ENCODE measurements at regions not wholly inside any gene's neighbourhood (a gene's known extent, or its start where the extent isn't known, plus 50 kb on each side); places are given as distances from the start of the nearest gene placed in this dataset.

DNA sequence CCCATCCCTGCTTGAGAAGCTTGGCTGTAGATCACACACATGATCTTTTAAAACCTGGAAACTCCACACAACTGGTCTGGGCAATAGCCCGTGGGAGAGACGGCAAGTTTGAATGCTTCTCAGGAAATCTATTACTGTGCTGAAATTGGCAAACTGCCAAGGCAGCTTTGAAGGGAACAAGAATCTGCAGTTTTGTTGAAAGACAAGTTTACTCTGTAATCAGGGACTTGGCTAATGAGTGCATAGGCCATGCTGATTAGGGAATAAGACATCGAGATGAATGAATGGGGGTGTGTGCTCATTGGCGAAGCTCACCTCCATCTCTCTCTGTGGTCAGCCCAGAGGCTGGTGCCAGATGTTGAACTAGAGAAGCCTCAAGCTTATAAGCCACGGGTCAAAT is 218.8 kb downstream of the HIPK3 start:
- H3K36me3 Mint-ChIP-seq = no peaks in the 10 kb centered on the region
- no peak overlapping the region for H3K27ac Mint-ChIP-seq
- no peak overlapping the region for H3K4me3 Mint-ChIP-seq
- TF ChIP-seq, protein P1, sequence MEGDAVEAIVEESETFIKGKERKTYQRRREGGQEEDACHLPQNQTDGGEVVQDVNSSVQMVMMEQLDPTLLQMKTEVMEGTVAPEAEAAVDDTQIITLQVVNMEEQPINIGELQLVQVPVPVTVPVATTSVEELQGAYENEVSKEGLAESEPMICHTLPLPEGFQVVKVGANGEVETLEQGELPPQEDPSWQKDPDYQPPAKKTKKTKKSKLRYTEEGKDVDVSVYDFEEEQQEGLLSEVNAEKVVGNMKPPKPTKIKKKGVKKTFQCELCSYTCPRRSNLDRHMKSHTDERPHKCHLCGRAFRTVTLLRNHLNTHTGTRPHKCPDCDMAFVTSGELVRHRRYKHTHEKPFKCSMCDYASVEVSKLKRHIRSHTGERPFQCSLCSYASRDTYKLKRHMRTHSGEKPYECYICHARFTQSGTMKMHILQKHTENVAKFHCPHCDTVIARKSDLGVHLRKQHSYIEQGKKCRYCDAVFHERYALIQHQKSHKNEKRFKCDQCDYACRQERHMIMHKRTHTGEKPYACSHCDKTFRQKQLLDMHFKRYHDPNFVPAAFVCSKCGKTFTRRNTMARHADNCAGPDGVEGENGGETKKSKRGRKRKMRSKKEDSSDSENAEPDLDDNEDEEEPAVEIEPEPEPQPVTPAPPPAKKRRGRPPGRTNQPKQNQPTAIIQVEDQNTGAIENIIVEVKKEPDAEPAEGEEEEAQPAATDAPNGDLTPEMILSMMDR (conservative IDR thresholded peaks at IDR 0.05) = no peak
- no peaks in the 10 kb centered on the region for H3K4me1 Mint-ChIP-seq (ENCODE audit: unreplicated experiment)
- peaks cover 34% of the 10 kb centered on the region for H3K27me3 Mint-ChIP-seq
- H3K9me3 Mint-ChIP-seq = no peaks in the 10 kb centered on the region
- DNase-seq (ENCODE audit: extremely low spot score, unreplicated experiment) = no peak

DNA sequence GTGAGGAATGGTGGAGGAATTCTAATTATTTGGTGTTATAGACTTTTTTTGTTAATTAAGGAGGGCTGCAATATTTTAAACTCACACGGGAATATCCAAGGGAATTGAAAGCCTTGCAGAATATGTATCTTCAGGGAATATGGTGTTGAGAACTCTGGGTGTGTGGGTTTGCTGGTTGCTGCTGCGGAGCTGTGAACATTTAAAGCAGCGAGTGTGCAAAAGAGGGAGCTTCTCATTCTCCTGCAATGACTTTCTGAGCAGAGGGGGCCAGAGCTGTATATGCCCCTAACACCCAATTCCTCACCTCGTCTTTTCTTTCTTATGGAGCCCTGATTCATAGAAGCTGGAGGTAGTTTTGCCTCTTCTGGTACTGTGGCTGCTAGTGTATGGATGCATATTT is 217.7 kb downstream of the HIPK3 start:
- H3K4me1 Mint-ChIP-seq (ENCODE audit: unreplicated experiment) = no peaks in the 10 kb centered on the region
- H3K9me3 Mint-ChIP-seq = no peaks in the 10 kb centered on the region
- no peak overlapping the region for H3K4me3 Mint-ChIP-seq
- DNase-seq (ENCODE audit: extremely low spot score, unreplicated experiment) = no peak
- TF ChIP-seq, protein P1 (conservative IDR thresholded peaks at IDR 0.05) = no peak
- no peaks in the 10 kb centered on the region for H3K36me3 Mint-ChIP-seq
- H3K27ac Mint-ChIP-seq = no peak overlapping the region
- H3K27me3 Mint-ChIP-seq = peaks cover 27% of the 10 kb centered on the region

DNA sequence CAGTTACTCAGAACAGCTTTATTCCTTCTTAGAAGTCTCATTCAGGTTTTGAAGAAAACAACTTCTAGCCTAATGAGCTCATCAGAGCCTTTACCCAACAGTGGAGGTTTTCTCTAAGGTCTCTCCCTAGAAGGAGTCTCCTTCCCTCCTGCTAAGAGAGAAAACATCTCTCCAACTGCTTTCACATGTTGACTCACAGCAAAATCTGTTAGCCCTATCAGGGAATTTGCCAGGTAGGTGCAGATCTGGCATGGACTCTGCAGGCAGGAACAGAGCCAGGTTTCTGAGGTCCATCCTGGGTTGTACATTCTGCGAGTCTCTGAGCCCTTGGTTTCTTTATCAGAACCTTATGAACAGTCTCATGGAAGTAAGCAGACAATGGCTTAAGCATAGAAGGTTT is 214.4 kb downstream of the HIPK3 start:
- no peak for DNase-seq (ENCODE audit: extremely low spot score, unreplicated experiment)
- Mint-ChIP-seq H3K27me3 (peaks cover 22% of the 10 kb centered on the region), H3K36me3 (no peaks in the 10 kb centered on the region), H3K4me1 (ENCODE audit: unreplicated experiment) (no peaks in the 10 kb centered on the region), H3K27ac (no peak overlapping the region), H3K9me3 (no peaks in the 10 kb centered on the region), H3K4me3 (no peak overlapping the region)
- TF ChIP-seq, protein P1 (conservative IDR thresholded peaks at IDR 0.05) = no peak

DNA sequence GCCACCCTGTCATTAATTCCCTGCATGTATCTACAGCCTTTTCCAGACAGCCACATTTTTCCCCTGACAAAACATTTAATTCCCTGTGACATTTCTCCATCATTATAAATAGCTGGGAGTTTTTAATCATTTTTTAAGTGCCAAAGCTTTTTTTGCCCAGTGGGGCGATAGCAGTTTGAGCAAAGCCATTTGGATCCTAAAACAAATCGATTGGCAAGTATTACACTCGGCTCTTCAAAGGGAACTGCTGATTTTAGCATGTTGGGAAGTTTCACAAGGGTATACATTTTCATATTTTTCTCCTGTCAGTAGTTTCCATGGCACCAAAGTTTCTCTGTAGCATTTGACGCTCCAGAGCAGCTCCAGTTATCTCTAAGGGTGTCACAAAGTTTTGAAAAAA is 210.8 kb downstream of the HIPK3 start:
- Mint-ChIP-seq H3K4me3 (no peak overlapping the region), H3K36me3 (no peaks in the 10 kb centered on the region), H3K27me3 (peaks cover 13% of the 10 kb centered on the region), H3K27ac (no peak overlapping the region), H3K9me3 (no peaks in the 10 kb centered on the region), H3K4me1 (ENCODE audit: unreplicated experiment) (no peaks in the 10 kb centered on the region)
- DNase-seq (ENCODE audit: extremely low spot score, unreplicated experiment) = no peak
- TF ChIP-seq, protein P1 (conservative IDR thresholded peaks at IDR 0.05) = no peak

DNA sequence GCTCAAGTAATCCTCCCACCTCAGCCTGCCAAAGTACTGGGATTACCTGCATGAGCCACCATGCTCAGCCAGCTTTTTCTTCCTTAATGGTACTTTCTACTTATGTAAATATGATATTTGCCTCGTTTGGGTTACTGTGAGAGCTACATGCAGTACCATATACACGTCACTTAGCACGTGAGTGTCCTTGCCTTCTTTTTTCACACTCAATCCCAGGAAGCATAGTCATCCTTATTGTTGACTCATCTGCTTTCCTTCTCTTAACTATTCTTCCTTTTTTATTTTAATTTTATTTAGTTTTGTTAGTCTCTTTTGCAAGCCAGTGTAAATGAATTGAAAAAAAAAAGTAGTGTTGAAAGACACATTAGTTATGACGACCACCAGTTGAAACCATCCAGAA is 205.9 kb downstream of the HIPK3 start:
- no peaks in the 10 kb centered on the region for H3K4me1 Mint-ChIP-seq (ENCODE audit: unreplicated experiment)
- TF ChIP-seq, protein P1 (conservative IDR thresholded peaks at IDR 0.05) = no peak
- no peaks in the 10 kb centered on the region for H3K9me3 Mint-ChIP-seq
- DNase-seq (ENCODE audit: extremely low spot score, unreplicated experiment) = no peak
- no peak overlapping the region for H3K27ac Mint-ChIP-seq
- peaks cover 30% of the 10 kb centered on the region for H3K27me3 Mint-ChIP-seq
- H3K4me3 Mint-ChIP-seq = no peak overlapping the region
- H3K36me3 Mint-ChIP-seq = no peaks in the 10 kb centered on the region
